ENCODE measurements at regions not wholly inside any gene's neighbourhood (a gene's known extent, or its start where the extent isn't known, plus 50 kb on each side); places are given as distances from the start of the nearest gene placed in this dataset.
"Not testable (repeated sequence)": the region's sequence is repeated elsewhere in the genome, so short reads cannot be mapped to it uniquely, and the experiment has no call there.

DNA sequence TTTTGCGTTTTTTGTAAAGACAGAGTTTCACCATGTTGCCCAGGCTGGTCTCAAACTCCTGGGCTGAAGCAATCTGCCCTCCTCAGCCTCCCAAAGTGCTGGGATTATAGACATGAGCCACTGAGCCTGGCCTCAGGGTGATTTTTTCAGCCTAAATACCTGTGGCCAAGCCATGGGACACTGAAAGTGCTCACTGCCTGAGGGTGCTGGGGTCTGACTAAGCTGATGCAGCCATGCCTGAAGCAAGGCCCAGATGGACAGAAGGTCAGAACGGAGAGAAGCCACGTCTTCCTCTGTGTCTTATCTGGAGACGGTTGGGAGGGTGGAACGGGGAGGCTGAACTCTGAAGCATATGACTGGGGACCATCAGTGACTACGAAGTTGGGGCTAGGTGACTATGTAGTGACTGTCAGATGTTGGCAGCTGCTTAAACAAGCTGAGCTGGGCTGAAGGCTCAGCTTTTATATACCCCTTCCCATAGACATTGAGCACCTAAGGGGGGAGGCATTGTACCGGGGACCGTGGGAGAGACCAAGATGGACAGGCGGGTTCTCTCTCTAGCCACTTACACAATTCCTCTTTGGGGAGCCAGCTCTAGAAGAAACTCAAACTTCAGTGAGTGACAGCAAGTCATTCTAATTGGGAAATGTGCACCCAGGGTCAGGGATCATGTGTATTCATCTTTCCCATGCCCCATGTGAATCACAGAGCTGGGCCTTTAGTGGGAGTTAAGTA lies 73.3 kb upstream of the HABP2 start:
- no peak for DNase-seq (ENCODE audit: insufficient read length, low spot score)
- no peak for FAIRE-seq

GRCh38 chr10:113480081-113480360 lies 72.8 kb upstream of the HABP2 start:
- DNase-seq (ENCODE audit: insufficient read length, low spot score) (no peak), FAIRE-seq (no peak)

GRCh38 chr10:113480851-113481502 lies 71.9 kb upstream of the HABP2 start:
- DNase-seq (ENCODE audit: insufficient read length, low spot score) (no peak), FAIRE-seq (no peak)

- DNase-seq (ENCODE audit: insufficient read length, low spot score) (no peak), FAIRE-seq (no peak)
Observed at GRCh38 chr10:113484487-113484886, 68.4 kb upstream of the HABP2 start.

GRCh38 chr10:113485736-113486135 lies 67.1 kb upstream of the HABP2 start:
- no peak for DNase-seq (ENCODE audit: insufficient read length, low spot score)
- no peak for FAIRE-seq

GRCh38 chr10:113486531-113486930 lies 66.3 kb upstream of the HABP2 start:
- FAIRE-seq (no peak), DNase-seq (ENCODE audit: insufficient read length, low spot score) (no peak)

DNA sequence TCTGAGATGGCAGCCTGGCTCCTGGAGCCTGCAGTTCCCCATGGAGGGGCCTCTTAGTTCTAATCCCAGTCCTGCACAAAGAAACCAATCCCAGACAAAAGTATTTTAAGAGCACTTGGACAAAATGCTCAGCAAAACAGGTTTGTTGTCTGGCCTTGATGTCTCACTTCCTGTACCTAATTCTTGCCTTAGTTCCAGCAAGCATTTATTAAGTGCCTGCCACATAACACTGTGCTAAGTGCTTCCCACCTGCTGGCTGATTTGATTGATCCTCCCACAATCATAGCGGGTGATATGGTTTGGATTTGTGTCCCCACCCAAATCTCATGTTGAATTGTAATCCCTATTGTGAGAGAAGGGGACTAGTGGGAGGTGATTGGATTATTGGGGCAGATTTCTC lies 65.7 kb upstream of the HABP2 start:
- DNase-seq (ENCODE audit: insufficient read length, low spot score) (no peak), FAIRE-seq (no peak)

- DNase-seq (ENCODE audit: insufficient read length, low spot score) (no peak), FAIRE-seq (no peak)
Observed at GRCh38 chr10:113488186-113488585, 64.7 kb upstream of the HABP2 start.

DNA sequence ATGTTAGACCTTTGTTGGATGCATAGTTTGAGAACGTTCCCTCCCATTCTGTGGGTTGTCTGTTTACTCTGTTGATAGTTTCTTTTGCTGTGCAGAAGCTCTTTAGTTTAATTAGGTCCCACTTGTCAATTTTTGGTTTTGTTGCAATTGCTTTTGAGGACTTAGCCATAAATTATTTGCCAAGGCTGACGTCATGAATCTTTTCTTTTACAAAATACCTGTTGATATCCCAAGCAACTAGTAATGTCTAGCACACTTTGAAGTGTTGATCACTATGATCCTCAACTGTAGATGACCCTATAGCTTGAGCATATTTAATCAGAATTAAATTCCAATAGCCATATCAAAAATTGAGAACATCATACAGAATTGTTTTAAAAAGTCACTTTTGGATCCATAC lies 63.3 kb upstream of the HABP2 start:
- FAIRE-seq; DNase-seq (ENCODE audit: insufficient read length, low spot score): not testable (repeated sequence)

DNA sequence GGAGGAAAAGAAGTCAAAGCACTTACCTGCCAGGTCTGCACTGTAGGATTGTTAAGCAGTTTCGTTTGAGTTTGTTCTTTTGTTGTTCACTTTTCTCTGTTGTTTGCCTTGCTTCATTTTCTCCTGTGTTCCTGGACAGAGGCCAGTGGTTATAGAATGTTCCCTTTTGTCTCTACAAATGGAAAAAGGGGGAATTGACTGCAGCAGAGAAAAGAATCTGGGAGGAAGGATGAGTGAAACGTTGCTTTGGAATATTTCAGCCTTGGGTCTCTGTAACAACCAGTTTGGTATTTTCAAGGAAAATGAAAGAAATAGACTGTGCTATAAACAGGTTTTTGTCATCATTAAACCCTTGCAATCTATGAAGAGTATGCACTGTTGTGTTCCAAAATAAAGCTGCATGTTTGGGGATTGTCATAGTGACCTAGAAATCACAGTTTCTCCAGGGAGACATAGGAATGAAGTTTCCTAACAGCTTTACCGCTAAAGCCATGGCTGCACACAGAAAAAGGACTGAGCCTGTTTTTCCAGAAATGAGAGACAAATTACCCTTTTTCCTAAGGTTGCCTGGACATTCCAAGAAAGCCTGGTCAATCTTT lies 60.8 kb upstream of the HABP2 start:
- FAIRE-seq (no peak), DNase-seq (ENCODE audit: insufficient read length, low spot score) (no peak)

GRCh38 chr10:113493195-113493594 lies 59.7 kb upstream of the HABP2 start:
- DNase-seq (ENCODE audit: insufficient read length, low spot score) (no peak), FAIRE-seq (no peak)

GRCh38 chr10:113493882-113494301 lies 59.0 kb upstream of the HABP2 start:
- DNase-seq (ENCODE audit: insufficient read length, low spot score): no peak
- FAIRE-seq: no peak

DNA sequence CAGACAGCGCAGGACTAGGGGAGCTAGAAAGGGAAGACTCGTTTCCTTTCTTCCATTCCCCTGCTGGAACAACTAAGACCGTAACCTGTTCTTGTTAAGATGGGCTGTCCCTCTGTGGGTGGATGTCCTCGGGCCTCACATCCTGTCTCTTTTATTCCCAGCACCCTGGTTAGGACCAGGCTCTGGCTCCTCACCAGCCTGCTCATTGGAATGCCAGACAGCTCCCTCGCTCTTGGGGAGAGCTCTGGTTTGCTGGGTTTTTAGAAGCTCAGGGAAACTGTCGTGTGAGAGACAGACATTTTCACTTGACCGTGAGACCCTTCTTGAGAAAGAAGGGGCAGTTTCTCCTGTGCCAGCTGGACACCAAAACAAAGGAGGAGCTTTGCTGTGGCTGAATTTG lies 58.1 kb upstream of the HABP2 start:
- DNase-seq (ENCODE audit: insufficient read length, low spot score) (no peak), FAIRE-seq (no peak)

GRCh38 chr10:113495553-113495952 lies 57.3 kb upstream of the HABP2 start:
- no peak for DNase-seq (ENCODE audit: insufficient read length, low spot score)
- FAIRE-seq: no peak

- DNase-seq (ENCODE audit: insufficient read length, low spot score): no peak
- FAIRE-seq: no peak
Observed at GRCh38 chr10:113496111-113497109, 56.4 kb upstream of the HABP2 start.

- FAIRE-seq (no peak), DNase-seq (ENCODE audit: insufficient read length, low spot score) (no peak)
Observed at GRCh38 chr10:113497198-113497597, 55.7 kb upstream of the HABP2 start.

- DNase-seq (ENCODE audit: insufficient read length, low spot score) (no peak), FAIRE-seq (no peak)
Observed at GRCh38 chr10:113498997-113499396, 53.9 kb upstream of the HABP2 start.

- no peak for DNase-seq (ENCODE audit: insufficient read length, low spot score)
- no peak for FAIRE-seq
Observed at GRCh38 chr10:113499806-113500205, 53.0 kb upstream of the HABP2 start.

DNA sequence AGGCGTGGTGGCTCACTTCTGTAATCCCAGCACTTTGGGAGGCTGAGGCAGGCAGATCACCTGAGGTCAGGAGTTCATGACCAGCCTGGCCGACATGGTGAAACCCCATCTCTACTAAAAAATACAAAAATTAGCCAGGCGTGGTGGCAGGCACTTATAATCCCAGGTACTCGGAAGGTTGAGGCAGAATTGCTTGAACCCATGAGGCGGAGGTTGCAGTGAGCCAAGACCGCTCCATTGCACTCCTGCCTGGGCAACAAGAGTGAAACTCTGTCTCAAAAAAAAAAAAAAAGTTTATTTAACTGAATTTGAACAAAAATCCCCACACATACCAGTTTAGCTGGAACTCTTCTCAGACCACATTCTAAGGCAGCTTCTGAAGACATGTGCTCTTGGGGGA lies 51.8 kb upstream of the HABP2 start:
- FAIRE-seq; DNase-seq (ENCODE audit: insufficient read length, low spot score): not testable (repeated sequence)
